HCT116 (cell line): ENCODE measurements at regions not wholly inside any gene's neighbourhood (a gene's known extent, or its start where the extent isn't known, plus 50 kb on each side); places are given as distances from the start of the nearest gene placed in this dataset.
"Not testable (repeated sequence)": the region's sequence is repeated elsewhere in the genome, so short reads cannot be mapped to it uniquely, and the experiment has no call there.

Source experiments
- ATAC-seq: fragments of 200-7000 bp; cut with Tn5 transposase; 2 replicates; pipeline ENCODE4 v1.9.1; 2020; ENCODE audit warnings: mild to moderate bottlenecking, moderate library complexity
- BruUV-seq: library from RNA; stranded (reverse); fragments of 400-500 nt; replicated peaks from 2 replicates; lab custom pipeline; 2021; lab: Mats Ljungman, UMichigan
- CTCF ChIA-PET: fragments of 300-600 bp; sonication (Branson Sonifier 250); formaldehyde crosslinking; loops from one replicate; lab custom pipeline; 2021; ENCODE audit warnings: antibody characterized with exemption; lab: Charles Lee
- POLR2A ChIA-PET: fragments of 300-600, 350-600 bp; sonication (Branson Sonifier 250); formaldehyde crosslinking; loops from one replicate; lab custom pipeline; 2021; ENCODE audit warnings: antibody characterized with exemption; lab: Charles Lee
- RAD21 ChIA-PET, 2 experiments: fragments of 300-600 bp; sonication (Branson Sonifier 250); formaldehyde crosslinking; loops; one replicate each; lab custom pipeline; 2023; ENCODE audit warnings: low total read pairs in 2 of 2; ENCODE audit not compliant: uncharacterized antibody in 2 of 2, unreplicated experiment in 2 of 2, low non-redundant PET in 1 of 2; lab: Charles Lee
- DNase-seq: peaks from one replicate; pipeline ENCODE4 v3.0.0-alpha.2; 2010; ENCODE audit warnings: low read depth, low spot score
- H2AFZ ChIP-seq: fragments of 200-600 bp; shearing (Covaris generic), sonication (generic); 2 replicates; pipeline ENCODE4 v1.6.1; 2017; ENCODE audit warnings: low read depth, mixed run types, mixed read lengths, antibody characterized with exemption, low read length; ENCODE audit not compliant: poor library complexity, severe bottlenecking
- H3K27ac ChIP-seq: 2 replicates; pipeline ENCODE4 v1.5.1; 2012; ENCODE audit warnings: low read depth, low read length
- H3K27me3 ChIP-seq: fragments of 200-600 bp; sonication (generic); 2 replicates; pipeline ENCODE4 v1.6.1; 2016; ENCODE audit warnings: mixed run types, low read length, mixed read lengths; ENCODE audit not compliant: insufficient read depth
- H3K36me3 ChIP-seq, 2 experiments: fragments of 200-500 bp in 1 of 2; fragments of 200-600 bp in 1 of 2; sonication (Bioruptor generic) in 1 of 2; sonication (generic) in 1 of 2; 2 replicates each; pipeline versions ENCODE4 v1.5.1 to v1.6.1; 2014 to 2016; ENCODE audit warnings: low read length in 2 of 2, inconsistent platforms in 1 of 2, mixed read lengths in 1 of 2, mixed run types in 1 of 2; ENCODE audit not compliant: insufficient read depth in 2 of 2, control insufficient read depth in 1 of 2
- H3K4me1 ChIP-seq, 2 experiments: fragments of 200-600 bp in 1 of 2; sonication (generic) in 1 of 2; 2 replicates each; pipeline versions ENCODE4 v1.5.1 to v1.6.1; 2012 to 2017; ENCODE audit warnings: low read length in 2 of 2, inconsistent platforms in 1 of 2, mild to moderate bottlenecking in 1 of 2, mixed read lengths in 1 of 2, mixed run types in 1 of 2, moderate library complexity in 1 of 2; ENCODE audit not compliant: insufficient read depth in 2 of 2, control insufficient read depth in 1 of 2
- H3K4me2 ChIP-seq: fragments of 200-600 bp; sonication (generic); 2 replicates; pipeline ENCODE4 v1.6.1; 2017; ENCODE audit warnings: mixed run types, low read length, mixed read lengths
- H3K4me3 ChIP-seq, 2 experiments: fragments of 200-600 bp in 1 of 2; sonication (generic) in 1 of 2; replicated peaks in 1 of 2; 2 replicates each; pipeline ENCODE4 v1.5.1; 2011 to 2016; ENCODE audit warnings: low read length in 2 of 2, control low read depth in 1 of 2, low read depth in 1 of 2, mild to moderate bottlenecking in 1 of 2, mixed read lengths in 1 of 2, mixed run types in 1 of 2
- H3K79me2 ChIP-seq: fragments of 200-600 bp; sonication (generic); 2 replicates; pipeline ENCODE4 v1.6.1; 2017; ENCODE audit warnings: mild to moderate bottlenecking, mixed run types, low read length, moderate library complexity, mixed read lengths; ENCODE audit not compliant: insufficient read depth
- H3K9ac ChIP-seq: fragments of 200-600 bp; sonication (generic); 2 replicates; pipeline ENCODE4 v1.6.1; 2016; ENCODE audit warnings: low read length, mixed read lengths
- H3K9me2 ChIP-seq: fragments of 200-600 bp; sonication (generic), shearing (Covaris generic); 2 replicates; pipeline ENCODE4 v1.6.1; 2017; ENCODE audit warnings: mixed run types, mild to moderate bottlenecking, moderate library complexity; ENCODE audit not compliant: insufficient read depth
- H3K9me3 ChIP-seq, 2 experiments: fragments of 200-500 bp in 1 of 2; fragments of 200-600 bp in 1 of 2; sonication (Bioruptor generic) in 1 of 2; sonication (generic) in 1 of 2; 2 replicates each; pipeline ENCODE4 v1.6.1; 2014 to 2017; ENCODE audit warnings: low read length in 2 of 2, mixed read lengths in 2 of 2, inconsistent platforms in 1 of 2, low read depth in 1 of 2, mild to moderate bottlenecking in 1 of 2, mixed run types in 1 of 2, moderate library complexity in 1 of 2; ENCODE audit not compliant: control insufficient read depth in 1 of 2, insufficient read depth in 1 of 2
- H4K20me1 ChIP-seq: fragments of 200-600 bp; sonication (generic), shearing (Covaris generic); 2 replicates; pipeline ENCODE4 v1.6.1; 2017; ENCODE audit warnings: mixed run types, mild to moderate bottlenecking, moderate library complexity; ENCODE audit not compliant: insufficient read depth
- RAD21 ChIP-seq: IDR thresholded peaks from 2 replicates; pipeline ENCODE4 v1.6.1; 2012; ENCODE audit warnings: low read depth, mild to moderate bottlenecking
- intact Hi-C: fragments of 100-400 bp; cut with micrococcal nuclease; formaldehyde crosslinking; loops from 2 replicates; pipeline ENCODE4 v1.10.0; 2022
- TF ChIP-seq, protein P1 (sequence below), 3 experiments: fragments of 200-600 bp in 1 of 3; sonication (generic) in 1 of 3; IDR thresholded peaks in 2 of 3; conservative IDR thresholded peaks in 1 of 3; 2 replicates each; pipeline ENCODE4 v1.5.1; 2012 to 2017; ENCODE audit warnings: low read depth in 2 of 3, low read length in 2 of 3, antibody characterized with exemption in 1 of 3, borderline replicate concordance in 1 of 3, control low read depth in 1 of 3, mild to moderate bottlenecking in 1 of 3, mixed read lengths in 1 of 3, mixed run types in 1 of 3, moderate library complexity in 1 of 3; ENCODE audit not compliant: insufficient read depth in 1 of 3

DNA sequence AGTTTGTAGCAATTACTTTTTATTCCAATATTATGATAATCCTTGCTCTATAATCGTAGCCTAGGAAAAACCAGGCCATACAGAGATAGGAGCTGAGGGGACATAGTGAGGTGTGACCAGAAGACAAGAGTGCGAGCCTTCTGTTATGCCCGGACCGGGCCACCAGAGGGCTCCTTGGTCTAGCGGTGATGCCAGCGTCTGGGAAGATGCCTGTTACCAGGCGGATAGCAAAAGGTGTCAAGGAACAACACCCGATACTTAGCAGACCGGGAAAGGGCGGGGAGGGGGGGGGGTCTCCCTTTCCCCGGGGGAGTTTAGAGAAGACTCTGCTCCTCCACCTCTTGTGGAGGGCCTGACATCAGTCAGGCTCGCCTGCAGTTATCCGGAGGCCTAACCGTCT is 67.1 kb upstream of the MUC20 start:
- ATAC-seq: 0 out of 2 replicates have a peak, but pooled peaks have one; percentile 18
- TF ChIP-seq RAD21: peak; percentile 40; the same call in 1 of the 2 replicates
- TF ChIP-seq, protein P1, sequence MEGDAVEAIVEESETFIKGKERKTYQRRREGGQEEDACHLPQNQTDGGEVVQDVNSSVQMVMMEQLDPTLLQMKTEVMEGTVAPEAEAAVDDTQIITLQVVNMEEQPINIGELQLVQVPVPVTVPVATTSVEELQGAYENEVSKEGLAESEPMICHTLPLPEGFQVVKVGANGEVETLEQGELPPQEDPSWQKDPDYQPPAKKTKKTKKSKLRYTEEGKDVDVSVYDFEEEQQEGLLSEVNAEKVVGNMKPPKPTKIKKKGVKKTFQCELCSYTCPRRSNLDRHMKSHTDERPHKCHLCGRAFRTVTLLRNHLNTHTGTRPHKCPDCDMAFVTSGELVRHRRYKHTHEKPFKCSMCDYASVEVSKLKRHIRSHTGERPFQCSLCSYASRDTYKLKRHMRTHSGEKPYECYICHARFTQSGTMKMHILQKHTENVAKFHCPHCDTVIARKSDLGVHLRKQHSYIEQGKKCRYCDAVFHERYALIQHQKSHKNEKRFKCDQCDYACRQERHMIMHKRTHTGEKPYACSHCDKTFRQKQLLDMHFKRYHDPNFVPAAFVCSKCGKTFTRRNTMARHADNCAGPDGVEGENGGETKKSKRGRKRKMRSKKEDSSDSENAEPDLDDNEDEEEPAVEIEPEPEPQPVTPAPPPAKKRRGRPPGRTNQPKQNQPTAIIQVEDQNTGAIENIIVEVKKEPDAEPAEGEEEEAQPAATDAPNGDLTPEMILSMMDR (IDR thresholded peaks at IDR 0.05 in 2 of 3, conservative IDR thresholded peaks at IDR 0.05 in 1 of 3; ENCODE audit: borderline replicate concordance in 1 of 3, insufficient read depth in 1 of 3, low read depth in 2 of 3, low read length in 2 of 3): 0 out of 6 replicates have a peak, but pooled peaks of 2 of the 3 experiments have one; percentile 8 to 20
- TF ChIP-seq, all 23 proteins: peak for 2; not testable (repeated sequence) for 21
- BruUV-seq, H3K4me1 ChIP-seq, DNase-seq, H3K79me2 ChIP-seq, H3K27me3 ChIP-seq, CTCF ChIA-PET, RAD21 ChIA-PET, H3K36me3 ChIP-seq, H3K4me3 ChIP-seq, POLR2A ChIA-PET, H3K9ac ChIP-seq, H3K9me3 ChIP-seq, H3K9me2 ChIP-seq, H2AFZ ChIP-seq, H3K27ac ChIP-seq, H3K4me2 ChIP-seq, H4K20me1 ChIP-seq: not testable (repeated sequence)
- intact Hi-C loops: loop anchor here (2.0 to 10.0 kb wide), 2 partner anchors 121 to 197 kb away; no protein-coding TSS in a partner anchor

DNA sequence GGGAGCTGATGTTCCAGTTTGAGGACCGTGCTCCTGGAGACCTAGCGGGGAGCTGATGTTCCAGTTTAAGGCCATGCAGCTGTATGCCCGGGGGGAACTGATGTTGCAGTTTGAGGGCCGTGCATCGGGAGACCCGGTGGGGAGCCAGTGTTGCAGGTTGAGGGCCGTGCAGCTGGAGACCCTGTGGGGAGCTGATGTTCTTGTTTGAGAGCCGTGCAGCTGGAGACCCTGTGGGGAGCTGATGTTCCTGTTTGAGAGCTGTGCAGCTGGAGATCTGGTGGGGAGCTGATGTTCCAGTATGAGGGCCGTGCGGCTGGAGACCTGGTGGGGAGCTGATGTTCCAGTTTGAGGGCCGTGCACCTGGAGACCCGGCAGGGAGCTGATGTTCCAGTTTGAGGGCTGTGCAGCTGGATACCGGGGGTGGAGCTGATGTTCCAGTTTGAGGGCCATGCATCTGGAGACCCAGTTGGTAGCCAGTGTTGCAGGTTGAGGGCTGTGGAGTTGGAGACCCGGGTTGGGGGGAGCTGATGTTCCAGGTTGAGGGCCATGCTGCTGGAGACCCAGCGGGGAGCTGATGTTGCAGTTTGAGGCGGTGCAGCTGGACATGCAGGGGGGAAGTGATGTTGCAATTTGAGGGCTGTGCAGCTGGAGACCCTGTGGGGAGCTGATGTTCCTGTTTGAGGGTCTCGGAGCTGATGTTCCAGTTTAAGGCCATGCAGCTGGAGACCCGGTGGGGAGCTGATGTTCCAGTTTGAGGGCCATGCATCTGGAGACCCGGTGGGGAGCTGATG is 64.4 kb upstream of the APOD start:
- CTCF ChIA-PET, H3K4me1 ChIP-seq, H3K27ac ChIP-seq, H3K36me3 ChIP-seq, RAD21 ChIA-PET, H3K9me2 ChIP-seq, H4K20me1 ChIP-seq, BruUV-seq, ATAC-seq, H3K4me3 ChIP-seq, H3K9me3 ChIP-seq, H3K9ac ChIP-seq, H2AFZ ChIP-seq, H3K4me2 ChIP-seq, intact Hi-C loops, POLR2A ChIA-PET, DNase-seq, H3K27me3 ChIP-seq, H3K79me2 ChIP-seq: not testable (repeated sequence)

DNA sequence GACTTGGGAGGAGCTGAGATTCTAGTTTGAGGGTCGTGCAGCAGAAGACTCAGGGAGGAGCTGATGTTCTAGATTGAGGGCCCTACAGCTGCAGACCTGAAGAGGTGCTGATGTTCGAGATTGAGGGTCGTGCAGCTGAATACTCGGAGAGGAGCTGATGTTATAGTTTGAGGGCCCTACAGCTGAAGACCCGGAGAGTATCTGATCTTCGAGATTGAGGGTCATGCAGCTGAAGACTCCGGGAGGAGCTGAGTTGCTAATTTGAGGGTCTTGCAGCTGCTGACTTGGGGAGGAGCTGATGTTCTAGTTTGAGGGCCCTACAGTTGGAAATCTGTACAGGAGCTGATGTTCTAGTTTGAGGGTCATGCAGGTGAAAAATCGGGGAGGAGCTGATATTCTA is 62.1 kb upstream of the APOD start:
- H3K9ac ChIP-seq: not testable (repeated sequence)

DNA sequence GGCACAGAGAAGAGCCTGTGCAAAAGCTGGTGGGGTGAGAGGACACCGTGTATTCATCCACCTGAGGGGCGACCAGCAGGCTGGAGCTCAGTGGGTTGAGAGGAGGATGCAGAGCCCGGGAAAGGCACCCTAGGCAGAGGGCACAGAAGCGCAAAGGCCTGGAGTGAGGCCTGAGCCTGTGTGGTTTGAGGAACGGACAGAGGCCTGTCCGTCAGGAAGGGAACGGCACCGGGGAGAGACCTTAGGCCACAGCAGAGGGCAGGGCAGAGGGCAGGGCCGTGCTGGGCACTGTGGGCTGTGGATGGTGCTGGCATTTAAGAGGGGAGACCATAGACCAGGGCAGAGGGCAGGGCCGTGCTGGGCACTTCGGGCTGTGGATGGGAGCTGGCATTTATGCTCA is 59.5 kb upstream of the APOD start:
- ATAC-seq, BruUV-seq, H3K27me3 ChIP-seq, H3K79me2 ChIP-seq, CTCF ChIA-PET, DNase-seq, H3K27ac ChIP-seq, H2AFZ ChIP-seq, H3K4me1 ChIP-seq, H3K9me2 ChIP-seq, RAD21 ChIA-PET, POLR2A ChIA-PET, H3K9ac ChIP-seq, H3K4me3 ChIP-seq, H3K36me3 ChIP-seq, intact Hi-C loops, H3K9me3 ChIP-seq, H3K4me2 ChIP-seq, H4K20me1 ChIP-seq: not testable (repeated sequence)

More for the DNA sequence above, 62.1 kb upstream of the APOD start:
- H3K4me3 ChIP-seq, H4K20me1 ChIP-seq, ATAC-seq, H3K9me2 ChIP-seq, H3K79me2 ChIP-seq, H3K27ac ChIP-seq, CTCF ChIA-PET, H3K4me2 ChIP-seq, H3K36me3 ChIP-seq, RAD21 ChIA-PET, BruUV-seq, H3K9me3 ChIP-seq, intact Hi-C loops, H3K4me1 ChIP-seq, H3K27me3 ChIP-seq, H2AFZ ChIP-seq, DNase-seq, POLR2A ChIA-PET: not testable (repeated sequence)
